Upper lobe of left lung (tissue), 4 donors: ENCODE measurements at regions not wholly inside any gene's neighbourhood (a gene's known extent, or its start where the extent isn't known, plus 50 kb on each side); places are given as distances from the start of the nearest gene placed in this dataset.

Source experiments
- POLR2AphosphoS5 ChIP-seq, 2 donors: sonication (generic); formaldehyde crosslinking; IDR thresholded peaks; one replicate each; pipeline ENCODE4 v1.5.1; 2017; ENCODE audit warnings: antibody characterized with exemption in 2 of 2
- TF ChIP-seq, protein P1 (sequence below), 6 experiments: fragments of 450-650 bp in 4 of 6; fragments of 200-600 bp in 2 of 6; sonication (generic) in 2 of 6; IDR thresholded peaks; one replicate each; pipeline ENCODE4 v1.5.1; 2016 to 2019; ENCODE audit warnings: antibody characterized with exemption in 6 of 6

DNA sequence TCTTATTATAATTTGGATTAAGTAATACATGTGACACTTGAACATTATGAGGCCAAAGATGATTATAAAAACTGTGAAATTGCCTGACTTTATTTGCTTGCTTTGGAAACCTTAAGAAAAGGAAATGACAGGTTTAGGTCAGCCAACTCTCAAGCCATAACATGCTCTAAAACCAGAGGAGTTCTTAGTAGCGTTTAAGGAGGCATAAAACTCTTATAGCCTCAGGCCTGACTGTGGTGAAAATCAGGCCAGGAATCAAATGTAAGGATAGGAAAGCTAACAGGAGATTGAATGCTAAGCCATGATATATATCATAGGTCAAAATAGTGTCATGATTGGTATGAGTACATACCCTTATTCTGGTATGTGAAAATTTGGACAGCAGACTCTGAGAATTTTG lies 1142.4 kb upstream of the MIR17HG start:
- TF ChIP-seq, protein P1, sequence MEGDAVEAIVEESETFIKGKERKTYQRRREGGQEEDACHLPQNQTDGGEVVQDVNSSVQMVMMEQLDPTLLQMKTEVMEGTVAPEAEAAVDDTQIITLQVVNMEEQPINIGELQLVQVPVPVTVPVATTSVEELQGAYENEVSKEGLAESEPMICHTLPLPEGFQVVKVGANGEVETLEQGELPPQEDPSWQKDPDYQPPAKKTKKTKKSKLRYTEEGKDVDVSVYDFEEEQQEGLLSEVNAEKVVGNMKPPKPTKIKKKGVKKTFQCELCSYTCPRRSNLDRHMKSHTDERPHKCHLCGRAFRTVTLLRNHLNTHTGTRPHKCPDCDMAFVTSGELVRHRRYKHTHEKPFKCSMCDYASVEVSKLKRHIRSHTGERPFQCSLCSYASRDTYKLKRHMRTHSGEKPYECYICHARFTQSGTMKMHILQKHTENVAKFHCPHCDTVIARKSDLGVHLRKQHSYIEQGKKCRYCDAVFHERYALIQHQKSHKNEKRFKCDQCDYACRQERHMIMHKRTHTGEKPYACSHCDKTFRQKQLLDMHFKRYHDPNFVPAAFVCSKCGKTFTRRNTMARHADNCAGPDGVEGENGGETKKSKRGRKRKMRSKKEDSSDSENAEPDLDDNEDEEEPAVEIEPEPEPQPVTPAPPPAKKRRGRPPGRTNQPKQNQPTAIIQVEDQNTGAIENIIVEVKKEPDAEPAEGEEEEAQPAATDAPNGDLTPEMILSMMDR (IDR thresholded peaks at IDR 0.05) = no peak
- no peak for TF ChIP-seq POLR2AphosphoS5 (IDR thresholded peaks at IDR 0.05)
